C4-2B (cell line): ENCODE measurements at regions not wholly inside any gene's neighbourhood (a gene's known extent, or its start where the extent isn't known, plus 50 kb on each side); places are given as distances from the start of the nearest gene placed in this dataset.
"Not testable (repeated sequence)": the region's sequence is repeated elsewhere in the genome, so short reads cannot be mapped to it uniquely, and the experiment has no call there.

Experiments used
- H3K27ac ChIP-seq: fragments of 450-650 bp; 2 replicates; pipeline ENCODE4 v1.5.1; 2017
- ZFX ChIP-seq: fragments of 450-650 bp; IDR thresholded peaks from 2 replicates; pipeline ENCODE4 v1.6.1; 2017
- TF ChIP-seq, protein P1 (sequence below): fragments of 450-650 bp; conservative IDR thresholded peaks from 2 replicates; pipeline ENCODE4 v1.5.1; 2017; ENCODE audit warnings: mild to moderate bottlenecking

DNA sequence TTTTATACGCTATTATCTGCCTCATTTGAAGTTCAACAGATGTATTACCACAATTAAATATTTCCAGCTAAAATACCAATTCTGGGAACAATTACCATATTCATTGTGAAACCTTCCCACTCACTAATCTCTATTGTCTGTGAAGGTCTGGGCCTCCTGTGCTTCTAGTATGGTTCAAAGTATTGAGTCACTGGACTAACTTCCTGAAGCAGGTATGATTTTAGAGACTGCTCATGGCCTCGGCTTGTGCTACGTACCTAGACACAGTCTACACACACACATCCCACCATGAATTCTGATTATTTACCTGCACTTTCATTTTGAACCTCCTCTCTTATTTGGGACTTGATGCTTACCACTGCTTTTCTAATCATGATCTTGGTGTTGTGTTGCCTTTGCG is 180.7 kb upstream of the EPHA4 start:
- TF ChIP-seq ZFX: no peak
- TF ChIP-seq, protein P1, sequence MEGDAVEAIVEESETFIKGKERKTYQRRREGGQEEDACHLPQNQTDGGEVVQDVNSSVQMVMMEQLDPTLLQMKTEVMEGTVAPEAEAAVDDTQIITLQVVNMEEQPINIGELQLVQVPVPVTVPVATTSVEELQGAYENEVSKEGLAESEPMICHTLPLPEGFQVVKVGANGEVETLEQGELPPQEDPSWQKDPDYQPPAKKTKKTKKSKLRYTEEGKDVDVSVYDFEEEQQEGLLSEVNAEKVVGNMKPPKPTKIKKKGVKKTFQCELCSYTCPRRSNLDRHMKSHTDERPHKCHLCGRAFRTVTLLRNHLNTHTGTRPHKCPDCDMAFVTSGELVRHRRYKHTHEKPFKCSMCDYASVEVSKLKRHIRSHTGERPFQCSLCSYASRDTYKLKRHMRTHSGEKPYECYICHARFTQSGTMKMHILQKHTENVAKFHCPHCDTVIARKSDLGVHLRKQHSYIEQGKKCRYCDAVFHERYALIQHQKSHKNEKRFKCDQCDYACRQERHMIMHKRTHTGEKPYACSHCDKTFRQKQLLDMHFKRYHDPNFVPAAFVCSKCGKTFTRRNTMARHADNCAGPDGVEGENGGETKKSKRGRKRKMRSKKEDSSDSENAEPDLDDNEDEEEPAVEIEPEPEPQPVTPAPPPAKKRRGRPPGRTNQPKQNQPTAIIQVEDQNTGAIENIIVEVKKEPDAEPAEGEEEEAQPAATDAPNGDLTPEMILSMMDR: no peak
- no peak overlapping the region for H3K27ac ChIP-seq

DNA sequence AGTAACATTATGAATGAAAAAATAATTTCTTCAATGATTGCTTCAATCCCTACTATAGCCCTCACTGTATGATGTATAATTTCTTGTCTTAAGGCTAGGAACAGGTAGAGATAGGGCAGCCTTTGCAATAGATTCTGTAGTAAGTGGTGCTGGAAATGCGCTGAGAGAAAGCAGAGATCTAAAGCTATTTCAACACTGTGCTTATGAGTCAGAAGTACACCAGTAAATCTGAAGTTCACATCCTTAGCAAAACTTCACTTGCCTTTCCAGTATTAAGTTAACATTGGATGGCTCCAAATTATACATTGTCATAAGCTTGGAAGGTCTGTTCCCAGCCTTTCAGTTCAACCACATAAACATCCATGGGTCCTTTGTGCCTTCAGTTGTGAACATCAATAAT is 178.2 kb upstream of the EPHA4 start:
- no peak for TF ChIP-seq ZFX
- TF ChIP-seq, protein P1: no peak
- H3K27ac ChIP-seq: no peak overlapping the region

DNA sequence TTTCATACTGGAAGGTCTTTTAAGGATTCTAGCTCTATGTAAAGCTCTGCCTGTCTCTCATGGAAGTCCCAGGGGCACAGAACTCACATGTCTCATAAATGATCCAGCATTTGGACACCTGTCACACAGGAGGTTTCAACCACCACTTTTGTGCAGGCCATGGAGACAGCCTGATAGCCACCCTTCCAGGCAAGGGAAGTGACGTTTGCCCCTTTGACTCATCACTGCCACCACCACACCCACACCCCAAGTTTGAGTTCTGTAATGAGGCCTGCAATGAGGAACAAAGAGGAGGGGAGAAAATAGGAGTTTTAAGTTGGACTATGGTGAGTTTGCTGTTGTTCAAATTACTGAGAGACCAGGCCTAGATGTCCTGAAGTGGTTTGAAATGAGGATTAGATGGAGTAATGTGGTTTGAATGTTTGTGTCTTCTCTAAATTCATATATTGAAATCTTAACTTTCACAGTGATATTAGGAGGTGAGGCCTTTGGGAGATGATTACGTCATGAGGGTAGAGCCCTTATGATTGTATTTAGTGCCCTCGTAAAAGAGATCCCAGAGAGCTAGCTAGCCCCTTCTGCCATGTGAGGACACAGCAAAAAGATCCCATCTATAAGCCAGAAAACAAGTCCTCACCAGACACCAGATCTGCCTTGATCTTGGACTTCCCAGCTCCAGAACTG is 175.3 kb upstream of the EPHA4 start:
- H3K27ac ChIP-seq: no peak overlapping the region
- no peak for TF ChIP-seq ZFX

DNA sequence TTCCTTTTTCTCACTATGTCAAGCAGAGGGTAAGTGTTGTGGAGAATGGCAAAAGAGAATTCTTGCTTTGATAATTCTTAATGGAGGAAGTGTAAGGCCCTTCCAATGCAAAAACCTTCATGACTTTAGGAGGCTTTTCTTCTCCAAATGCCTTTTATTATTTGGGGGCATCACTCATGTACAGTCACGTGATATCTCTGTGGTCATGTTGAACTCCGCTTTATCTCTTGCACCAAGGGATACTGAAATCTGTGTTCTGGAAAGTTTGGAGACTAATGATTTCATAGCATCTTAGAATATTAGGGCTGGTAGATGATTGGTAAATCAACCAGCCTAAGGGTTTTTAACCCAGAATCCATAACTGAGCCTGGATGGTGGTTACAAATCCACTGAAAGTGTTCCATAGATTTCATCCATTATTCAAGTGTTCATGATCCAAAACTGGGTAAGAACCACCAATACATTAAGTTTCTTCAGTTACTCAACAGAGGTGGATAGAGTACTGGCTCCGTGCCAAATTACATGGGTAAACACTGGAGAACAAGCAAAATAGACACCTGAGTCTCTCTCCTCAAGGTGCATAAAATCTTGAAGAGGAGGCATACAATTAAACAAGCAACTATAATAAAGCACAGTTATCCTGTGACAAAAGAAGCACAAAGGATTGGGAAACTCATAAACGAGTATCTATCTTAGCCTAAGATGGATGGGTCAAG is 169.6 kb upstream of the EPHA4 start:
- TF ChIP-seq, protein P1: no peak
- TF ChIP-seq ZFX: no peak
- no peak overlapping the region for H3K27ac ChIP-seq

DNA sequence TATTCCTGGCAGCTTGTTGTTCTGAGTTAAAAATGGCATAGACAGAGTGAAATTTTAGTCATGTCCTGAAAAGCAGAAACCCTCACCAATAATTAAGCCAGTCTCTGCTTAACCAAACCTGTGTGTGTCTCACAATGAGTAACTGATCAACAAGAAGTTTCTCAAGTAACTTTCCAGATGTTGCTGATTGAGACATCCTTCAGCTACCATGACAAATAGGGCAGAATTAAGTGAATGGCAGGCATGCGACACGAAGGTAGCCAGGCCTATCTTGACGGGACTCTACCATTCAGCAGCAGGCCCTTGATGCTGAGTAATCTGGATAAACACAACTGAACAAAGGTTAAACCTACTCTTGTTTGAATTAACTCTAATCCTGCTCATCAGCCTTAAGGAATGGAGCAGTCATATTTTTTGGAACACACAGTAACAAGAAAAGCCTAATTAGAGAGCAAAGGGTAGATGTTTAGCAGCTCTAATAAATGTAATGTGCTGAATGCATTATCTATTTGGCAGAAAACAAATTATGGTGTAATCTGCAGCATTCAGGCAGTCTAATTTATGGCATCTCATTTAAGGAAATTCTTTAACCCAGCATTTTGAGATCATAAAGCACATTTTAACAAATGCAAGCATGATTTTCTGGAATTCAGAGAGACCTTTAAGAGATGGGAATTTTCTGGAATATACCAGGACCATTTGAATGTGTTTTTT is 159.5 kb upstream of the EPHA4 start:
- TF ChIP-seq, protein P1: no peak
- TF ChIP-seq ZFX: no peak
- H3K27ac ChIP-seq: no peak overlapping the region

DNA sequence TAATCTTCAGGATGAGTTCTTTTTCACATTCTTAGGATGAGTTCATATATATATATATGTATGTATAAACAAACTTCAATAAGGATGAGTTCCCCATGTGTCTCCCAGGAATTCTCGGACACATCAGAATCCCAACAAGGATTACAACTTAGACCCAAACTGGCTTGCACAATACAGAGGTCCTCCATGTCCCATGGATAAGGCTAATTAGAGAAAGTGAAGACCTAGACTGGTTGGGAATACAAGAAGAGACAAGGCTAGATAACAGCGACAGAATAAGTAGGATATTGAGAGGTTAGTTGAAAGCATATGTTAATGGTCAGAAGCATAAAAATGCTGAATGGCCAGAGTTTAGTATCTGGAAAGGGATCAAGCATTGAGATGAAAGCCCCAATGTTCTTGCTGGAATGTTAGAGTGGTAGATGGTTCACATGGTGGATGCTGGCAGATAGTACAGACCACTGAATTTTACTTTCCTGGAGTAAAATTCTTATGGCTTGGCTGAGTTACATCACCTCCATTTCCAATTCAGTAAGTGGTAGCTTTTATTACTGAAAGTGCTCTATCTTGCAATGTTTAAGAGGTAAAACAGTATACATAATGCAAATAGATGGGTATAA is 154.9 kb upstream of the EPHA4 start:
- TF ChIP-seq, protein P1: no peak
- TF ChIP-seq ZFX: no peak
- no peak overlapping the region for H3K27ac ChIP-seq

DNA sequence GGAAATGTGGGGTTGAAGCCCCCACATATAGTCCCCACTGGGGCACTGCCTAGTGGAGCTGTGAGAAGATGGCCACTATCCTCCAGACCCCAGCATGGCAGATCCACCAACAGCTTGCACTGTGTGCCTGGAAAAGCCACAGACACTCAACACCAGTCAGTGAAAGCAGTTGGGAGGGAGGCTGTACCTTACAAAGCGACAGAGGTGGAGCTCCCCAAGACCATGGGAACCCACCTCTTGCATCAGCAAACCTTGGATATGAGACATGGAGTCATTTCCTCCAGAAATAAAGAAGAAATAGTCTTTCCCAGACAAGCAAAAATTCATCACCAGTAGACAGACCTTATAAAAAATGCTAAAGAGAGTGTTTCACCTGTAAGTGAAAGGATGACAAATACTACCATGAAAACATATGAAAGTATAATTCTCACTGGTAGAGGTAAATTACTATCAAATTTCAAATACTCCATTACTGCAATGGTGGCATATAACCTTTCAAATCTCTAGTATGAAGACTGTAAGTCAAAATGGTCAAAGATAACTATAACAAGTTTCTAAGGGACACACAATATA is 152.6 kb upstream of the EPHA4 start:
- no peak for TF ChIP-seq ZFX
- TF ChIP-seq, protein P1: no peak
- no peak overlapping the region for H3K27ac ChIP-seq

DNA sequence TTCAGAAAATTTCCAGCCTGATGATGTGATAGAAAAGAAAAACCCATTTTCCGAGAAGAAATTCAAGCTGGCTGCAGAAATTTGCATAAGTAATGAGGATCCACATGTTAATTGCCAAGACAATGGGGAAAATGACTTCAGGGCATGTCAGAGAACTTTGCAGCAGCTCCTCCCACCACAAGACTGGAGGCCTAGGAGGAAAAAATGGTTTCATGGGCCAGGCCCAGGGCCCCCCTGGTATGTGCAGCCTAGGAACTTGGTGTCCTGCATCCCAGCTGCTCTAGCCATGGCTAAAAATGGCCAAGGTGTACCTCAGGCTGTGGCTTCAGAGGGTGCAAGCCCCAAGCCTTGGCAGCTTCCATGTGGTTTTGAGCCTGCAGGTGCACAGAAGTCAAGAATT is 152.0 kb upstream of the EPHA4 start:
- not testable (repeated sequence) for H3K27ac ChIP-seq
